Stimulated activated CD4-positive, alpha-beta T cell treated with anti-CD3 and anti-CD28 coated beads, Interleukin-2, amount 100 ng/mL, for 48 hours (primary cell): ENCODE measurements at regions not wholly inside any gene's neighbourhood (a gene's known extent, or its start where the extent isn't known, plus 50 kb on each side); places are given as distances from the start of the nearest gene placed in this dataset.

Experiments used
- DNase-seq, 2 donors: peaks; one replicate each; pipeline ENCODE4 v3.0.0-alpha.2; 2020

- no peak for DNase-seq
Measured at GRCh38 chr12:4133636-4134447, 139.7 kb upstream of the CCND2 start.

- no peak for DNase-seq
Measured at GRCh38 chr12:4133029-4133428, 140.5 kb upstream of the CCND2 start.

GRCh38 chr12:4121506-4122020 lies 152.0 kb upstream of the CCND2 start:
- DNase-seq, result no peak

- DNase-seq, result no peak
Measured at GRCh38 chr12:4120316-4120917, 153.1 kb upstream of the CCND2 start.

GRCh38 chr12:4119157-4119761 lies 154.3 kb upstream of the CCND2 start:
- peak in 1 of 2 donors; percentile 31 for DNase-seq

- no peak for DNase-seq
Measured at GRCh38 chr12:4118601-4119156, 154.9 kb upstream of the CCND2 start.

GRCh38 chr12:4118017-4118510 lies 155.5 kb upstream of the CCND2 start:
- no peak for DNase-seq

- no peak for DNase-seq
Measured at GRCh38 chr12:4117386-4118016, 156.1 kb upstream of the CCND2 start.

- DNase-seq, result no peak
Measured at GRCh38 chr12:4116251-4117111, 157.1 kb upstream of the CCND2 start.

- no peak for DNase-seq
Measured at GRCh38 chr12:4115570-4115969, 158.0 kb upstream of the CCND2 start.

GRCh38 chr12:4114986-4115385 lies 158.6 kb upstream of the CCND2 start:
- DNase-seq, result no peak

- no peak for DNase-seq
Measured at GRCh38 chr12:4112734-4113325, 160.7 kb upstream of the CCND2 start.

GRCh38 chr12:4112290-4112689 lies 161.3 kb upstream of the CCND2 start:
- no peak for DNase-seq

- DNase-seq, result no peak
Measured at GRCh38 chr12:4111010-4111409, 162.6 kb upstream of the CCND2 start.

- no peak for DNase-seq
Measured at GRCh38 chr12:4109826-4110225, 163.7 kb upstream of the CCND2 start.

GRCh38 chr12:4108803-4109345 lies 164.7 kb upstream of the CCND2 start:
- no peak for DNase-seq

- no peak for DNase-seq
Measured at GRCh38 chr12:4107911-4108697, 165.5 kb upstream of the CCND2 start.

GRCh38 chr12:4107436-4107878 lies 166.1 kb upstream of the CCND2 start:
- DNase-seq, result peak; percentile 55 to 69

- DNase-seq, result no peak
Measured at GRCh38 chr12:4106621-4107020, 166.9 kb upstream of the CCND2 start.

GRCh38 chr12:4104722-4105244 lies 168.8 kb upstream of the CCND2 start:
- DNase-seq, result no peak
